GM19023 (cell line): ENCODE measurements at regions not wholly inside any gene's neighbourhood (a gene's known extent, or its start where the extent isn't known, plus 50 kb on each side); places are given as distances from the start of the nearest gene placed in this dataset.
"Not testable (repeated sequence)": the region's sequence is repeated elsewhere in the genome, so short reads cannot be mapped to it uniquely, and the experiment has no call there.

Source experiments
- ATAC-seq: cut with Tn5 transposase; IDR thresholded peaks from one replicate; pipeline ENCODE4 v1.9.1; 2021; ENCODE audit warnings: mild to moderate bottlenecking, moderate library complexity; ENCODE audit not compliant: unreplicated experiment

DNA sequence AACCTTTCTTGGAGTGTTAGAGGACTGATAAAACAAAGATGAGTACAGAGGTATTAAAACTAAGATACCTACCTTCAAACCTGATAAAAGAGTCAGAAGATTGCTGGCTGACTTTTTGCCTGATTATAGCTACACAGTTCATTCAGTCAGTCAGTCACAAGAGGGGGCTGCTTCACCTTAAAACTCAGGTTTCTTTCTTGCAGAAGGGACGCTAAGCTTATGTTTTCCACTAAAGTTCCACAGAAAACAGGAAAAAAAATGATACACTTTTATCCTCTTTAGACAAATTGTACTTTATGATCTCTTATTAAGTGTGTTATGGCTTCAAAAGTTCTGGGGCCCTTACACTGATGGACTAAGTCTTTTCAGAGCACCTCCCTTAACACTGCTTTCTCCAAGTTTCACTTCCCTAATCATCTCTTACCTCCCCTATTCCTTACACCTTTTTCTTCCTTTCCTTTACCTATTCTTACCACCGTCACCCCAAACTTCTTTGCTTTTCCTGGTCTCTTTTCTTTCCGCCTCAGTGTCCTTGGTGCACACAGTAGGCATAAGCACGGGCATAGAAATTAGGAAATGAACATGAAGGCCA is 448.7 kb upstream of the OR4E1 start:
- no peak for ATAC-seq

DNA sequence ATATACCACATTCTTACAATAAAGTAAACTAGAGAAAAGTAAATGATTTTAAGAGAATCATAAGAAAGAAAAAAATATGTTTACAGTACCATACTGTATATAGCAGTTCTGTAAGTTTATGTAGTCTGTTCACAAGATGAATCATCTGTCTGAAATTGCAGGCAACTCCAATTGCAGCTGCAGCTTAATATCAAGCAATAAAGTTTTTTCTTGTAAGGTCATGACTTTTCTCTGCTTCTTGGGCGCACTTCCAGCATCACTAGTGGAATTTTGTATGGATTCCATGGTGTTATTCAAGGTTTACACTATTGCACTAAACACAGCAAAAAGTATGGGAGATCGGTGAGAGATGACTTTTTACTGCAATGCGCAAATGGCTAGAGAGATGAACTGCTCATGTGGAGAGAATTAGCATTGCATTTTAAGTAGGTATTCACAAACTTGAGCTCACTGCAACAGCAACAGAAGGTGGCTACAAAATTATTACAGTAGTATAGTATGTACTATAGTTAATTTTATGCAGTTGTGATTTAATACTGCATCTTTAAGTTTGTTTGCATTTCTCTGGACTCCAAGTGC is 445.4 kb upstream of the OR4E1 start:
- ATAC-seq = no peak

DNA sequence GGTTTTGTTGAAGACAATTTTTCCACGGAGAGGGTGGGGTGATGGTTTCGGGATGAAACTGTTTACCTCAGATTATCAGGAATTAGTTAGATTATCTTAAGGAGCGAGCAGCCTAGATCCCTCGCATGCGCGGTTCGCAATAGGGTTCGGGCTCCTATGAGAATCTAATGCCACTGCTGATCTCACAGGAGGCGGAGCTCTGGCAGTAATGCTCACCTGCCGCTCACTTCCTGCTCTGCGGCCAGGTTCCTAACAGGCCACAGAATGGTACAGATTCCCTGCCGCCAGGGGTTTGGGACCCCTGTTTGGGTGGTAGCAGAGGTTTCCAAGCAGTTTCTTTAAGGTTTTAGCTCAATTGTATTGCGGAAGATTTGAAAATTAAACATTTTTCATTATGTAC is 439.8 kb upstream of the OR4E1 start:
- no peak for ATAC-seq

DNA sequence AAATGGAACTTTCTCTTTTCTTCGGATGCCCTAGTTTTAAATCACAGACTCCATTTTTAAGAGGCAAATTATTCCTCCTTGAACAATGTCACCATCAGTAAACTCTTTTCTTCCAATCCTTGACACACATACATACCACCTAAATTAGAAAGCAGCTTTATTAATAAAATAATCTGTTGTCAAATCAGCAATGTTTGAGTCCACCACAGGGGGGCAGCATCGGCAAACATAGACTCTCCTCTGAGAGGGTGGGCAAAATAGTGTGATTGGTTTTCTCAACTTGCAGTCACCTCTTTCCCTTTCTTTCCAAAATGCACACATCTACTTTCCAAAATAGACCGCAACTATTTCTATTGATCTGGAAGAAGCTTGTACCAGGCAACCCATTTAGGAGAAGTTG is 438.4 kb upstream of the OR4E1 start:
- no peak for ATAC-seq

DNA sequence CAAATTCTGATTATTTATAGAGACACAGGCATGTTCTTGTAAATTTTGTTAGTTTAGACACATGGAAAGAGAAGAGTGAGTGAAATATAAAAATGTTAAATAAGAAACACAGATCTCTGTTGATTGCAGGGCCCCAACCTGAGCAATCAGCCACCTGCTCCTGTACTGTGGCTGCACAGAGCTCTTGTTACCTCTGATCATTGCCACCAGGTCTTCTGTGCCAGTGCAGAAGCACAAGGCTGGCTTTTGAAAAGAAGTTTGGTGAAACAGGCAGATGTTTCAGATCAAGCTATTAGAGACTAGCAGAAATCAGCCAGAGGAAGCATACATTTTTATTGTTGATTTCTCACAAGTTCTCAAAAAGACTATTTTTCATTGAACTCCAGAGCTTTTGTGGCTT is 434.1 kb upstream of the OR4E1 start:
- no peak for ATAC-seq

DNA sequence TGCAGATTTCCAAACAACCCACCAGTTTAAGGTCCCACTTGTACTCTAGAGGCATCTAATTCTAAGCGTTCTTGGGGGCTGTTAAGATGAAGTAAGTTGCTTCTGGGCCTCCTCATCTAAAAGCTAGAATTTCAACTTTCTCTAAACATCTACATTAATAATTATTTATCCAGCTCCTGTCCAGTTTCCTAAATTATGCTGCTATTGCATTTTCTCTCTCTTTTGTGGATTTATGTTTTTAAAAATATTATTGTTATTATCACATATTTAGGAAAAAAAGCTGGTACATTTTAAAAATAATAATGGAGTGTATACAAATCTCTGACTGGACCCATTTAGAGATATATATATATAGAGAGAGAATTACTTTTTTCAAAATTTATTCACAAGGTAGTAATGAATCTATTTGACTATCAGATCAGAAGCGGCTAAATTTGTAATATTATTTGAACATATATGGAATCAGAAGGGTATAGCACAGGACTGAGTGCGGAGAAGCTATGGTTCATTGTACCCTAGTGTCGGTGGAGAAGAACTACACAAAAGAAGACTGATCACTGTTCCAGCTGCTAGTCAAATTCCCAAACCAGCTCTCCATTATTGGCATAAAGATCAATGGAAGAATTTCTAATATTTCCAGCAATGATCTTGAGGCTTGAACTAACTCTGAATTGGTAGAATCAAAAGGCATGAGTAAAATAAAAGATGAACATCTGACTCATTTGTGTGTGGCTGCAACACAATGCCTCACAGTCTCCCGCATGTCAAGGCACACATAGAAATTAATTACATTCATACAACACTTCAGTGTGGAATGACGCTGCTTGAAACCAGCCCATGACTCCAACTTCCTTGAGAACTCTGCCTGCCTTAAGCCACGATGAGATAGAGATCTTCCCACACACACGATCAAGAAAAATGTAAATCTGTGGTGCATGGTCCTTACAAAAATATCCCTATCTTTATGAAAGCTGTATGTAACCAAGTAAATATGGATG is 433.4 kb upstream of the OR4E1 start:
- ATAC-seq = no peak

DNA sequence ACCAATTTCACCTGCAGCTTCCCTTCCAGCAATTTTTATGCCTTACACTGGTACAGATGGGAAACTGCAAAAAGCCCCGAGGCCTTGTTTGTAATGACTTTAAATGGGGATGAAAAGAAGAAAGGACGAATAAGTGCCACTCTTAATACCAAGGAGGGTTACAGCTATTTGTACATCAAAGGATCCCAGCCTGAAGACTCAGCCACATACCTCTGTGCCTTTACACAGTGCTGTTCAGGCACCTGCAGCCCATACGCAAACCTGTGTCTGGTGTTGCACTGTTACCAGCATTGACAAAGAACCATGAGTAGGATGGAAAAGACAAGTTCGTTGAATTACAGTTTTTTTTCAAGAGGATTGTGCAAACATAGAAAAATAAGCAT is 432.0 kb upstream of the OR4E1 start:
- ATAC-seq = no peak

DNA sequence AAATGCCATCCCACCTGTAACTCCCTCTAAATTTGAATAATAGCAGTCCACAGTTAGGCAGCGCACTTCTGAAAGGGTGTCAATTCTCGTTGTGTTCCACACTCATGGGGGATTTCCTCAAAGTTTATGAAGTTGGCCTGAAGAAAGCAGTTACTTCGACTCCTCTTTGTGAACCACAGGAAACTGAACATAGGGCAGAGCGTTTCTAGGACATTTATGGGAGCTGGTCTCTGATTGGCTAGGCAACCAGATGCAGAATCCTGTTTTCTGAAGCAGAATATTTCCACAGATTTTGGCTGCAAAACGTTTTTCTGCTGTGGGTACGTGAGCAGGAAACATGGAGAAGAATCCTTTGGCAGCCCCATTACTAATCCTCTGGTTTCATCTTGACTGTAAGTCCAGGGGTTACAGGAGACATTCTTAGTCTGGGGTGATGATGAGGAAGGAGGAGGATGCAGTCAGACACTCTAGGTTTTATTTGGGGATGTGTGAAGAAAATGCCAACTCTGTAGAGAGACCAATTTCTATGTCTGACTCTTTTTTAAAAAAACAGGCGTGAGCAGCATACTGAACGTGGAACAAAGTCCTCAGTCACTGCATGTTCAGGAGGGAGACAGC is 431.5 kb upstream of the OR4E1 start:
- ATAC-seq = no peak

DNA sequence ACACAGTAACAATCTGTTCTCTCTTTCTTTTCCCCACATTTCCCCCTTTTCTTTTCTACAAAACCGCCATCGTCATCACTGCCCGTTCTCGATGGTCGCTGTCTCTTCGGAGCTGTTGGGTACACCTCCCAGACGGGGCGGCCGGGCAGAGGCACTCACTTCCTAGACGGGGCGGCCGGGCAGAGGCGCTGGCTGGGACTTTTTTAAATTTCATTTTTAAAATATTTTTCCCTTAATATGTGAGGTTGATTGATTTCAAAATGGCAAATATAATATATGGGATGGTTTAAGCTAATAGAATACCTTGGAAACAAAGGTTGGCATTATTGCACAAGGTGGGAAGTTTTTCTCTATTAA is 427.1 kb upstream of the OR4E1 start:
- ATAC-seq = not testable (repeated sequence)

DNA sequence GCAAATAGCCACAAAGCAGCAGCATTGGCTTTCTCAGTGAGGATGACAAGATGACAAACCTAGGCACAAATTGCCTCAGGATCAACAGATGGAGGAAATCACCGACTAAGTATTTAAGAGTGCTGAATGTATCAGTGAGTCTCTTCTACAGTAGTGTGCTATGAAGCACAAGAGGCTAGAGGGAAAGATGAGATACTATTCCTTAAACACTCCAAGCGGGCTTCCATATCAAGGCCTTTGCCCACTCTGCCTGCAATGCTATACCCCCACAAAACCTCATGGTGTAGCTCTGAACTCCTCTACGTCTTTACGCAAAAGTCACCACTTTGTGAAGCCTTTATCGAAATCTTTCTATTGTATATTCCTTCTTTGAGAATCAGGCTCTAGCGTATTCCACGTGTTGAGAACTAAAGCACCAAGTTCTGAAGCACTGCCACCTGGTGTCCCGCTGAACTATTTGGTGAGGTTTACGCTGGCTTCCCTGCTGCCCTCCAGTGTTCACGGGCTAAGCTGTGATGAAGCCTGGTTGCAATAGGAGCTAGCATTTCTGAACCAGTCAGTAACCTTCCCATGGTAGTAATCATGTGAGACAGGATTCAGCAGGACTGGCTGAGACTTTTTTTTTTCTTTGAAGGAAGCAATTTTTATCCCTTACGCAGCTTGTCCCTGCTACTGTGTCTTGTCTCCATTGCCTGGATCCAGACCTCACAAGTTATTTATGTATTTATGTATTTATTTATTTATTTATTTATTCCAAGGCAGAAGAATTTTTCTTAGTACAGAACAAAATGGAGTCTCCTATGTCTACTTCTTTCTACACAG is 426.5 kb upstream of the OR4E1 start:
- peak; percentile 57 for ATAC-seq

DNA sequence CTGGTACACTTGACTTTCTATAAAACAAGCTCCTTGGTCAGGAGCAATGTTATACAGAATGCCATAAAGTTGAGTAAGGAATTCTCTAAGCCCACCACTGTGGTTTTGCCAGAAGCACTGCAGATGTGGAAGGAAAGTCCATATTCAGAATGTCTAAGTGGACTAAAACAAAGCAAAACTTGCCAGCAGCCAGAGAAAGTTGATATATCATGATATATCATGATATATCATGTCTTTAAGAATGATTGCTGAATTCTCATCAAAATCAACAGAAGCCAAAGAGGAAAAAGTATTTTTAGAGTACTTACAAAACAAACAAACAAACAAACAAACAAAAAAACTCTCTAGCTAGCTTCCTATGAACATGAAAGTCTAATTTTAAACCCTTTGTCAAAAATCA is 424.8 kb upstream of the OR4E1 start:
- ATAC-seq = no peak

DNA sequence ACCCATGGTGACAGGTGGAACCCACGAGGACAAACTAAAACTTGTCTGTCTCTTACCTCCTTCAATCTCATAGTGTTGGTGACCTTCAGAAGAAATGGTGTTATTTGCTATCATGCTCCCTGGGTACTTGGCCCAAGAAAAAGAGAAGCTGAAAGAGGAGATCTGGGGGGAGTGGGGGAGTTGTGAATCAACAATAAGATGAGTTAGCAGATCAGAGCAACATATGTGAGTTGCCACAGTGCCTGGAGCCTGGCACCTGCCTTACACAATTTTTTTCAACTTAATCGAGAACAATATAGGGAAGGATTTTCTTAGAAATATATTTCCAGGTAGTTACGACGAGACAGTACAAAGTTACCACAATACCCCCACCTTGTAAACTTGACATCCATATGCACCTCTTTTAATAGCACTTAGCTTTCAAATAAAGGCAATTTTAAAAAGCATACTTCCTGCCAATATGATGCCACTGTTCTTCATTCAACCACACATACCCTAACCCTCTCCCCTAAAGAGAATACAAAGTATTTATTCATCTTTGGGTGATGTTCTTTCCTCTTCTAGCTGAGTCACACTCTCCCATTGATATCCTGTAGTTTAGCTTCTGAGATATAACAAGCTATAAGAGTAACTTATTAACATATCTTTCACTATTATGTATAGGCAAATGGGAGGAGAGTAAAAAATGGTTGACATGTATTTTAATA is 424.1 kb upstream of the OR4E1 start:
- ATAC-seq = no peak

DNA sequence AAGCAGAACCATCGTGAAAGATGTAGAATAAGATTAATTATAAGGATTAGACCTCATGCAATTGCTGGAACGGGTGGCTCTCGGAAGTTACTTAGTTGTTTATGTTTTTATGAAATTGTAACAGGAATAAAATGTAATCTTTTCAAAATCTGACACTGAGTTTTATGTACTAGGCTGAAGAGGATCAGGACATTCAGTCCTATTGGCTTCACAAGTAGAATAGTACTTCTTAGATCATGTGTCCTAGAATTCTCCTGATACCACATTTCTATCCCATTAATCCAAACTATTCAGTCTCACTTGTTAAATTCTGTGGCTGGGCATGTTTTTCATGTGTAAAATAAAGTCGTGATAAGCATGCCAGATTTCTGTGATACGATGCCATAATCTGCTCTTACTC is 423.5 kb upstream of the OR4E1 start:
- ATAC-seq = no peak

DNA sequence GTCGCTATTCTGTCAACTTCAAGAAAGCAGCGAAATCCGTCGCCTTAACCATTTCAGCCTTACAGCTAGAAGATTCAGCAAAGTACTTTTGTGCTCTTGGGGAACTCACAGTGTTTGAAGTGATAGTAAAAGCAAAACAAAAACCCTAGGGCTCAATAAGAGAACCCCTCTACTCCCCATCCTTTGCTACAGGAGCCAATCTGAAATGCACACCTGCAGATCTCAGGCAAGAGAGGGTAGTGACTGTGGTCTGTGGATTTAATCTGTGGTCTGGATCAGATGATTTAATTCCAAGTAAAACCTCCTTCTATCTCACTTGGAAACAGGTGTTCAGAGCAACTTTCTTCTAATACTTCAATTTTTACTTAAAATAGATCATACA is 422.9 kb upstream of the OR4E1 start:
- ATAC-seq = peak; percentile 60

DNA sequence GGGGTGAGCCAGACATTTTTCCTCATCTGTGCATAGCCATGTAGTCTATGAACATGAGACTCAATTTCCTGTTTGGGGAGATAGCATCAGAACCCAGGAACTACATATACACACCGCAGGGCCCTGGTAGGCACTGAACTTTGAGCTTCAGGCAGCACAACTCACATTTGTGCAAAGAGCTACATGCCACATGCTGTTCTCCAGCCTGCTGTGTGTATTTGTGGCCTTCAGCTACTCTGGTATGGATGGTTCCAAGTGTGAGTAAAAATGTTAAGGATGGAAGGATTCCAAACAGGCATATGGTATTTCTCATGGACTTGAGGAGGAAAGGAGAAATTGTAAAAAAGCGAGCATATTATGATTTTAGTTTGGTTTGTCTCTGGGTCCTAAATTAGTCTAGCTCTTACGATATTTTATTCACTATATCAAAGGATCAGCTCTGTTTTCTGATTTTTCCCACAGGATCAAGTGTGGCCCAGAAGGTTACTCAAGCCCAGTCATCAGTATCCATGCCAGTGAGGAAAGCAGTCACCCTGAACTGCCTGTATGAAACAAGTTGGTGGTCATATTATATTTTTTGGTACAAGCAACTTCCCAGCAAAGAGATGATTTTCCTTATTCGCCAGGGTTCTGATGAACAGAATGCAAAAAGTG is 422.4 kb upstream of the OR4E1 start:
- ATAC-seq = peak; percentile 19

DNA sequence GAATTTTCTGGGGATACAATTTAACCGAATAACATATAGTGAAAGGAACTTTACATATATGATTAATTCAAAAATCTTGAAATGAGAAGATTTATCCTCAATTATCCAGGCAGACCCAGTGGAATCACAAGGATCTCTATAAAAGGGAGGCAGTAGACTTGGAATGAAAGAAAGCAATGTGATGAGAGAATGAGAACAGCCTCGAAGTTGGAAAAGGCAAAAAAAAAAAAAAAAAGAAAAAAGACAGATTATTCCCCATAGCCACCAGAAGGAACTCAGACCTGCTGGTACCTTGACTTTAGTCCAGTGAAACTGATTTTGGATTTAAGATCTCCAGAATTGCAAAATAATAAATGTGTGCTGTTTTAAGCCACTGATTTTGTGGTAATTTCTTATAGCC is 416.3 kb upstream of the OR4E1 start:
- ATAC-seq = no peak

DNA sequence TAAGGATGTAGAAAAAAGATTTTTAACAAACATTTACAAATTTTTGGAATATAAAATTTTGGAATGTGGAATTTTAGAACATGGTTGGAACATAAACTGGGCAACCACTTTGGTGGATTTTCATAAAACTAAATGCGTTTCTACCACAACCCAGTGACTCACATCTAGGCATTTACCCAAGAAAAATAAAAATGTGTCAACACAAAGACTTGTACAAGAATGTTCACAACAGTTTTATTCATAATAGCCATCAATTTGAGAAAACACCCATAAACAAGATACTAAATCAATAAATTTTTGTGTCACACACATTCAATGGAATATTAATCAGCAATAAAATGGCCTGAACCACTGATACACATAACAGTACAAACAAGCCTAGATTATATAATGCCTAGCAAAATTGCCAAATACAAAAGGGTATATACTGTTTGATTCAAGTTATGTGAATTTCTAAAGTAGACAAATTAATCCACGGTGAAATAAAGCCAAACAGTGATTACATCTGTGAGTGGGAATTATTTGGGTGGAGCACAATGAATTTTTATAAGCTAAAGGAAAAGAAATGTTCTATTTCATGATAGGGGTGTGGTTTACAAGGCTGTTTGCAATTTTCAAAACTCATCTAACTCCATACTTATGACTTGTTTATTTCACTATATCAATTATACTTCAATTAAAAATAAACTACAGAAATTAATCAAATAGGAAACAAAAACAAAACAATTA is 415.2 kb upstream of the OR4E1 start:
- ATAC-seq = no peak

DNA sequence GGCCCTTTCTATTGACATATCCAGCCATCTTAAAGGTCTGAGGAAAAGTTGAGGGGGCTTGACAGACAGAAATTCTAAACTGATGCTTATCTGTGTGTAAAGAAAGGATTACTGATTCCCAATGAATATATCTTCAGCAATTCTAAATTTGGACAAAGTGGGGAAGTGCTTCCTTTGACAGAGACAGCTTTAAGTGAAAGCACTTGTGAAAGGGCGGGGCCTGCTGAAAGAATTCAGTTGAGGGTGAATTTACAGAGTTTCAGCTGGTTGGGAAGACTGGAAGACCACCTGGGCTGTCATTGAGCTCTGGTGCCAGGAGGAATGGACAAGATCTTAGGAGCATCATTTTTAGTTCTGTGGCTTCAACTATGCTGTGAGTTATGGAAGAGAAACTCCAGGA is 412.5 kb upstream of the OR4E1 start:
- ATAC-seq = no peak
